ENCODE measurements at regions not wholly inside any gene's neighbourhood (a gene's known extent, or its start where the extent isn't known, plus 50 kb on each side); places are given as distances from the start of the nearest gene placed in this dataset.

GRCh38 chr13:74730556-74731331 is 596.5 kb upstream of the KLF12 start:
- TF ChIP-seq CTCF (IDR thresholded peaks at IDR 0.05), result no peak
- no peak for TF ChIP-seq EP300 (IDR thresholded peaks at IDR 0.05; ENCODE audit: low read depth)
- no peak for TF ChIP-seq POLR2AphosphoS5 (IDR thresholded peaks at IDR 0.05)
- TF ChIP-seq POLR2A (IDR thresholded peaks at IDR 0.05), result no peak
